HepG2 (cell line): ENCODE measurements at regions not wholly inside any gene's neighbourhood (a gene's known extent, or its start where the extent isn't known, plus 50 kb on each side); places are given as distances from the start of the nearest gene placed in this dataset.

ENCODE experiments used
- POLR2A ChIP-seq, 2 experiments: IDR thresholded peaks; 2 replicates each; pipeline ENCODE4 v1.6.1; 2011; ENCODE audit warnings: low read depth in 2 of 2, low read length in 2 of 2, mild to moderate bottlenecking in 1 of 2, moderate library complexity in 1 of 2; ENCODE audit not compliant: insufficient read depth in 1 of 2
- SP140L ChIP-seq: sonication (generic); formaldehyde crosslinking; IDR thresholded peaks from 2 replicates; pipeline ENCODE4 v1.4.0; 2020; ENCODE audit warnings: missing genetic modification reagents, borderline replicate concordance
- TF ChIP-seq, protein P1 (sequence below): sonication (generic); formaldehyde crosslinking; IDR thresholded peaks from 2 replicates; pipeline ENCODE4 v1.5.1; 2020; ENCODE audit warnings: mild to moderate bottlenecking, missing genetic modification reagents, borderline replicate concordance

DNA sequence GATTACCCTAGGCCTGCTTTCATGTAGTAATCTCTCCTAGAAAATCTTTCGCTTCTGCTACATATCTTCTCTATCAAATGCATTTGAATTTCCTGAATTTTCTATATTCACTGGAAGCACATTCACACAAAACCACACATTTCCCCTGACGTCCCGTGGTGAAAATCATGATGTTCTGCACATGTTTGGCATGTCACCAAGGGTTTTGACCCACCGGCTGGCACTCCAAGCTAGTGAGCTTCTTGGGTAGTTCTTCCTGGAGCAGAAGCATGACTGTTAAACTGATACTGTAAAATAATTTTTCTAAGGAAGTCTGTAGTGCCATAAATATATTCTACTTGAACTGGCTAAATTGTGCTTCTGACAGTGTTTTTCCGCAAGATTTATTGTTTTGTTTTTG lies 510.1 kb upstream of the SLC8A1 start:
- TF ChIP-seq SP140L (CRISPR knock-in tag) (no peak), POLR2A (IDR thresholded peaks at IDR 0.05; ENCODE audit: insufficient read depth in 1 of 2, low read depth in 2 of 2, low read length in 2 of 2) (no peak)
- TF ChIP-seq, protein P1, sequence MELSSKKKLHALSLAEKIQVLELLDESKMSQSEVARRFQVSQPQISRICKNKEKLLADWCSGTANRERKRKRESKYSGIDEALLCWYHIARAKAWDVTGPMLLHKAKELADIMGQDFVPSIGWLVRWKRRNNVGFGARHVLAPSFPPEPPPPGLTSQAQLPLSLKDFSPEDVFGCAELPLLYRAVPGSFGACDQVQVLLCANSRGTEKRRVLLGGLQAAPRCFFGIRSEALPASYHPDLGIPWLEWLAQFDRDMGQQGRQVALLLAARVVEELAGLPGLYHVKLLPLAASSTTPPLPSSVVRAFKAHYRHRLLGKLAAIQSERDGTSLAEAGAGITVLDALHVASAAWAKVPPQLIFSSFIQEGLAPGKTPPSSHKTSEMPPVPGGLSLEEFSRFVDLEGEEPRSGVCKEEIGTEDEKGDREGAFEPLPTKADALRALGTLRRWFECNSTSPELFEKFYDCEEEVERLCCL = no peak
